H1 (cell line): ENCODE measurements at regions not wholly inside any gene's neighbourhood (a gene's known extent, or its start where the extent isn't known, plus 50 kb on each side); places are given as distances from the start of the nearest gene placed in this dataset.

Source experiments
- BCL11A ChIP-seq, 2 experiments: IDR thresholded peaks; one replicate each; pipeline ENCODE4 v1.6.1; 2011; ENCODE audit warnings: low read depth in 2 of 2, low read length in 2 of 2, mild to moderate bottlenecking in 2 of 2
- CBX8 ChIP-seq: fragments of 300-800, 300-1000 bp; sonication (generic); IDR thresholded peaks from 2 replicates; pipeline ENCODE4 v1.7.1; 2016; ENCODE audit warnings: low read depth, low read length, borderline replicate concordance
- TBP ChIP-seq: IDR thresholded peaks from 2 replicates; pipeline ENCODE4 v1.6.1; 2011; ENCODE audit warnings: low read depth, low read length, improper control_type of control experiment
- TF ChIP-seq, protein P1 (sequence below): IDR thresholded peaks from 2 replicates; pipeline ENCODE4 v1.6.1; 2012; ENCODE audit warnings: inconsistent platforms

DNA sequence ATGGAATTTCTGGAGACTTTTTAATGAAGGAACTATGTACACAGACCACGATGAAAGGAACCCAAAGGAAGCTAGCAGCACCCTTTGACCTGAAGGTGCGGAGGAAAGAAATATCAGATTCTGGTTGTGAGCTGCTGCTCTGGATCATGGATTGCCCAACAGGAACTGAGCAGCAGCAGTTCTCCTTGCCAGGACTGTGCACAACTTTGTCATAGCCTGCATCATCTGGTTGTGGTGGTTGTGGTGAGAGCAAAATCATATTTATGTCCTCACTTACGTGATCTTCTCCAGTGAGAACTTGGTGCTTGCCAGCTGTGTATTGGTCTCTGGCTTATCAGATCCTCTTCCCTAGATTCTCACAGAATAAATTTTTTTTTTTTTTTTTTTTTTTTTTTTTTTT, 70.7 kb upstream of the LPAR1 start (continued):
- TF ChIP-seq BCL11A (IDR thresholded peaks at IDR 0.05; ENCODE audit: low read depth in 2 of 2, low read length in 2 of 2): no peak
- no peak for TF ChIP-seq CBX8
- TF ChIP-seq TBP: no peak
- TF ChIP-seq, protein P1, sequence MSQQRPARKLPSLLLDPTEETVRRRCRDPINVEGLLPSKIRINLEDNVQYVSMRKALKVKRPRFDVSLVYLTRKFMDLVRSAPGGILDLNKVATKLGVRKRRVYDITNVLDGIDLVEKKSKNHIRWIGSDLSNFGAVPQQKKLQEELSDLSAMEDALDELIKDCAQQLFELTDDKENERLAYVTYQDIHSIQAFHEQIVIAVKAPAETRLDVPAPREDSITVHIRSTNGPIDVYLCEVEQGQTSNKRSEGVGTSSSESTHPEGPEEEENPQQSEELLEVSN: no peak
